ENCODE measurements at regions not wholly inside any gene's neighbourhood (a gene's known extent, or its start where the extent isn't known, plus 50 kb on each side); places are given as distances from the start of the nearest gene placed in this dataset.
"Not testable (repeated sequence)": the region's sequence is repeated elsewhere in the genome, so short reads cannot be mapped to it uniquely, and the experiment has no call there.

GRCh38 chr3:158026236-158026635 is 80.0 kb downstream of the SHOX2 start:
- no peak for DNase-seq

- not testable (repeated sequence) for DNase-seq
Observed at GRCh38 chr3:158019897-158020296, 86.3 kb downstream of the SHOX2 start.

DNA sequence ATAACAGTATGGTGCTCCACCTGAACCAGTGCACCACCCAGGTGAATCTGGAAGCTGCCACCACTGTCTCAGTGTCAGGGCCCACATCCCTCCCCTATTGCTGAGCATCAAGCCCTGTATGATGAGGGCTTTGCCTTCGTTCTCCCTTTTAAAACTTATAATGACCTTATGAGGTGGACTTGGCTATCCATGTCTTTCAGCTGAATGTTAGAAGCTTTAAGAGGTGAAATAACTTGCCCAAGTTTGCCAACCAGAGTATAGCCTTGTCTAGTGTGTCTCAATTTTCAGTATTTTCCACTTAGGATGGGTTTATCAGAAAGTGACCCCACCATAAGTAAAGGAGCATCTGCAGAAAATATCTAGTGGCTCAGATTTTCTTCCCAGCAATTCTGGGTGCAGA is 87.8 kb downstream of the SHOX2 start:
- no peak for DNase-seq

GRCh38 chr3:158012901-158013300 is 93.3 kb downstream of the SHOX2 start:
- no peak for DNase-seq

DNA sequence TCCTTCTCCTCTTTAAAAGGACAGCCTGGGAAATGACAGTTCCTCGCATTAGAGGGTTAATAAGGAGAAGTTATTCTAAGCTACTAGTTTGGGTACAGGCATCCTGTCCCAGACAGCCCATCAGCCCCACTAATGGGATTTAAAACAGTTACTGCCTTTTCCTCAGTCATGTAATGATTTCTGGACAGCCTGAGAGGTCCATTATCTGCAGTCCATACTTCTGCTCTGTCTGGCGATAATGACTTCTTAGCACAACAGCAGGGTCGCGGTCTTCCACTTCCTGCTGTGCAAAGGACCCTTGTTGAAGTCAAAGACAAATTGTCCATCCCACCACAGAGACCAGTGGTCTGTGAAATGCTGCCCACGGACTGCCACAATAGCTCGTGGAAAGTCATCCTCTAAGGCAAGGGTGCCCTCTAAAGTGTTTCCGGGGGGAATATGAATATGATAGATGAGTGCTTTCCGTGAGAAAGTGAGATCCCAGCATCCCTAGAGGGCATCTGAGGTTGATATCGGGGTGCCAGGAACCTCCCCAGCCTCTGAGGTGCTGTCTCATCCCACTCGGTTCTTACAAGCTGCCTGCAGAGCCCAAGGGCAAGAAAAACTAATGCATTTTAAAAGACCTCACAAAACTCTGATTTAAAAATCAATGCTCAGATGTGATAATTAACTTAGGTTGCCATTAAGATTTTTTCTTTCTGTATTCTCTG is 100.7 kb downstream of the SHOX2 start:
- DNase-seq = no peak

- DNase-seq = no peak
Observed at GRCh38 chr3:157999246-157999645, 107.0 kb downstream of the SHOX2 start.

DNA sequence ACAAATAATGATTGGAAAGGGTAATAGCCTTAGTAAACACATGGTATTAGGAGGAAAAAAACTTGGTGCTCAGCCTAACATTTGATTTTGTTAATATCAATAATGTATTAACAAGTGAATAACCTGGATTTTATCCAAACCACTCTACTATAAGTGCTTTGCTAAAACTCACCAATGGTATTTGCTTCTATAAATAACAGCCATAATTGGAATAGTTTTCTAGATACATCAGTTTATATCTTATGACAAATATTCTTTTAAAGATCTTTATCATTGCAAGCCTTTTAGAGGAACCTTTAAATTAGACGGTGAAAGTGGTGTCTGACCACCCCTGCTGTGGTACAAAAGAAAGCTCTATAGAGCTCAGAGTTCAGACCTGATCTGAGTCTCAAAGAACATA is 123.9 kb downstream of the SHOX2 start:
- no peak for DNase-seq

DNA sequence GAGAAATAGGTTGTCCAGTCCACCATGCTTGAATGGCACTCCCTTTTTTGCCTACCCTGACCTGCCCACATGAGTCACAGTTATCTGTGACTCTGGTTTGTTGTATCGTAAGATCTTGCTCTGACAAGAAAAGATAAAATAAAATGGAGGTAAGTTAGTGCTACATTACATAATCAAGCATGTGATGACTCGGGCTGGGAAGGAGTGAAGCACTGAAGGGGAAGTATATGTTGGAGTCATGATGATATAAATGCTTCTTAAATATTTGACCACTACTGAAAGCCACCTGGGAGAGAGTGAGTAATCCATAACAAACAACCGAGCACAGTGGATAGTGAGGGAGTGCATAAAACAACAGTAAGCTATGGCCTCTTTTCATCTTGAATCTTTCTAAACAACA is 124.4 kb downstream of the SHOX2 start:
- no peak for DNase-seq

DNA sequence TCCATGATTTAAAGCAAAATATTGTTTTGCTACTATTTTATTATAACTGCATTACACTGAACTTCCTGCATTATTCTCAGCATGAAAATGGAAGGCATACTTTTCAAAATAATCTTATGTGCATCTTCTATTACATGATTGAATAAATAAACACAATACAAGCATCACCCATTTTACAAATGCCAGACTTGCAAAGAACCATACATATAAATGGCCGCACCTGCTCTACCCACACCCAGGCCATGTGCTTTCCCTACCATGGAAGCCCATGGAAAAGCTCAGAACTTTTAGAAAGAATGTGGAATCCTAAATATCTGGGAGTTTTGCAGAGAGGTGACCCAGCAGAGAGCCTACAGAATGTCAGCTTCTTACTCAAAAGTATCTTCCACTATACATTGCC is 127.2 kb downstream of the SHOX2 start:
- no peak for DNase-seq

DNA sequence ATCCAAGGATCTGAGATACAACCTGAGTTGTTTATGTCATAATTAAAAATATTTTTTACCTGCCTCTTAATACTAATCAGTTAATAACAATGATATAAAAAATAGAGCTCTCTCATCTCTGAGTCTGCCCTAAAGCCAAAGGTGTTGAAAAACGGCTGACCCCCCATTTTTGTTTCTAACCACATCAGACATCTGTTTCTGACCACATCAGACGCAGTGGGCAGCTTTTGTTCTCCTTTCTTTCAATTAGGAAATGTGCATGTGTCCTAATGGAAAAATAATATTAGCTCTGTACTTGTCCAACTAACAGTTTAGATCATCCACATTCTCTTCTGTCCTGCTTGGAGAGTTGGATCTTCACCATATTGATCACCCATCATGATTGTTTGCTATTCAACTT is 144.6 kb downstream of the SHOX2 start:
- DNase-seq = no peak

- DNase-seq = no peak
Observed at GRCh38 chr3:157958457-157958856, 147.8 kb downstream of the SHOX2 start.

DNA sequence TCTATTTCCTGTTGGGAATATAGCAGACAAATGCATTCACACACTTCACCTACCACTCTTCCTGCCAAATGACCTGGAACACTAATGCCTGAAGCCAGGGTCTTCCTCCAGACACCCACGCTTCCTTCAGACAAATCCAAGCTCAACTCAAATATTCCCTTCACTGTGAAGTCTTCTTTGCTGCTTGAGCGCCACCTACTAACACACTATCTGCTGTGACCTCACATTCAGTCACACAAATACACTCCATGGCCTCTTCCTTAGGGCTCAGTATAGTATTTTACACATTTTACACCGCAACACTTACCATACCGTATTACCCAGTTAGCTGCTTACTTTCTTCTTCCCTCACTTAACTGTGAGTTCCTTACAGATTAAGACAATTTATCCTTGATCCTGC is 149.4 kb downstream of the SHOX2 start:
- DNase-seq = no peak

- DNase-seq = no peak
Observed at GRCh38 chr3:157956176-157956575, 150.0 kb downstream of the SHOX2 start.

GRCh38 chr3:157953565-157953964 is 152.7 kb downstream of the SHOX2 start:
- DNase-seq = no peak

GRCh38 chr3:157948605-157949383 is 157.4 kb downstream of the SHOX2 start:
- DNase-seq = no peak

DNA sequence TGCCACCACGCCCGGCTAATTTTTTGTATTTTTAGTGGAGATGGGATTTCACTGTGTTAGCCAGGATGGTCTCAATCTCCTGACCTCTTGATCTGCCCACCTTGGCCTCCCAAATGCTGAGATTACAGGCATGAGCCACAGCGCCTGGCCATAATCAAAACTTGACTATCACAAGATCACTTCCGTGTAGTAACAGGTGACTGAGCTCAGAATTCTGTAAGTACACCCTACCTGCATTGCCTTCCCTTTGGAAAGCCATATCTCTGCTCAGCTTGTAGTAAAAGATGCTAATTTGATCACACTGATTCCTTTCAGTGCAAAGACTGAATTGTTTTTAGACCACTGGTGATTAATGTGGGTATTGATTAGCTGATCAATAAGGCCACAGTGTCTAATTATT is 167.1 kb downstream of the SHOX2 start:
- DNase-seq = no peak

GRCh38 chr3:157938154-157938779 is 168.0 kb downstream of the SHOX2 start:
- no peak for DNase-seq

DNA sequence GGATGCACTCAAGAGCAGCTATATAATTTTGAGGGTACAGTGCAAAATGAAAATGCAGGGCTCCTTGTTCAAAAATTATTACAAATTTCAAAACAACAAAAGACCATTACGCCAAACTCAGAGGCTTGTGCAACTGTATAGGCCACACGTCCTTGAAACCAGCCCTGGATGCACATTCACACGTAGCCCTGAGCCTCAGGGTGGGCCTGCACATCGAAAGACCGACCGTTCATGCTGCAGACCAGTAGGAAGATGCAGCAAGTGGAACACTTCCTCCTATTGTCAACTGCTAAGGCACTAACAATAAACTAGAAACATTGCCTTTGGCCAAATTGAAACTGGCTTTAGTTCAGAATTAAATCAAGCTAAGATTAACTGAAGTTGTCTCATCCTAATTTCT is 174.7 kb downstream of the SHOX2 start:
- no peak for DNase-seq

GRCh38 chr3:157930000-157930780 is 176.0 kb downstream of the SHOX2 start:
- no peak for DNase-seq

GRCh38 chr3:157926822-157927221 is 179.4 kb downstream of the SHOX2 start:
- no peak for DNase-seq

GRCh38 chr3:157922614-157923013 is 183.6 kb downstream of the SHOX2 start:
- DNase-seq = no peak

DNA sequence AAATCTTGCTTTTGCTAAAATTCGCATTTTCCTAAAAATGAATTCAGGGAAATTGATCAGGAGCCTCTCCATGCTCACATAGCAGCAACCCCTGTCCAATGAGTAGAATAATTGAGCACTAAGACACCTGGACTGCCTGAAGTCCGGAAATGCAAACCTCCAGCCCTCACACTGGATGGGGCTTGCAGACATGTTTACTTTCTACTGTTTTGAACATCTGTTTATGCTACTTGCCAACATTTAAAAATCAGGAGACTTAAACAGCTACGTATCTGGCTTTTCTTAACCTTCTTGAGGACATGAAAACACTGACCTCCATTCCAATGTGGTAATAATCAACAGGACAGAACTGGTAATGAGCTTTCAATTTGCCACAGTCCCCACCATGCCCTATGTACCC is 184.4 kb downstream of the SHOX2 start:
- DNase-seq = no peak

All from DMS79 (cell line).